ENCODE measurements at regions not wholly inside any gene's neighbourhood (a gene's known extent, or its start where the extent isn't known, plus 50 kb on each side); places are given as distances from the start of the nearest gene placed in this dataset.

DNA sequence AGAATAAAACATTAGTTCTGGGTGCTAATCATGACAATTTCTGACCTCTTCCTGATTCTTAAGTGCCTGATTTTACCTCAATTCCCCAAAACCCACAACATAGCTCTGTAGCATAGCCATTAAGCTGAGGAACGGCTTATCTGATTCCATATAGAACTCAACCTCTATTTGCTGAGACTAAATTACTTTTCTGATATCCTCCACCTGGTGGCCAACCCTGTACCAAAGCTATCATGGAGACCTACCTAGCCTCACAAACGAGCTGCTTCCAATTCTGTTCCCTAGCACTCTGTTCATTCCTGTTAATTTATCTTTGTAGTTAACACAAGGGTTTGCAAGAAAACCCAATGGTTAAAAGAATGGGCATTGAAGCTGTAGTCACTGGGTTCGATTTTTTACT is 245.2 kb downstream of the PLOD2 start:
- TF ChIP-seq EZH2 (IDR thresholded peaks at IDR 0.05; ENCODE audit: borderline replicate concordance, low read depth, low read length, poor library complexity, severe bottlenecking): no peak
- TF ChIP-seq, protein P1, sequence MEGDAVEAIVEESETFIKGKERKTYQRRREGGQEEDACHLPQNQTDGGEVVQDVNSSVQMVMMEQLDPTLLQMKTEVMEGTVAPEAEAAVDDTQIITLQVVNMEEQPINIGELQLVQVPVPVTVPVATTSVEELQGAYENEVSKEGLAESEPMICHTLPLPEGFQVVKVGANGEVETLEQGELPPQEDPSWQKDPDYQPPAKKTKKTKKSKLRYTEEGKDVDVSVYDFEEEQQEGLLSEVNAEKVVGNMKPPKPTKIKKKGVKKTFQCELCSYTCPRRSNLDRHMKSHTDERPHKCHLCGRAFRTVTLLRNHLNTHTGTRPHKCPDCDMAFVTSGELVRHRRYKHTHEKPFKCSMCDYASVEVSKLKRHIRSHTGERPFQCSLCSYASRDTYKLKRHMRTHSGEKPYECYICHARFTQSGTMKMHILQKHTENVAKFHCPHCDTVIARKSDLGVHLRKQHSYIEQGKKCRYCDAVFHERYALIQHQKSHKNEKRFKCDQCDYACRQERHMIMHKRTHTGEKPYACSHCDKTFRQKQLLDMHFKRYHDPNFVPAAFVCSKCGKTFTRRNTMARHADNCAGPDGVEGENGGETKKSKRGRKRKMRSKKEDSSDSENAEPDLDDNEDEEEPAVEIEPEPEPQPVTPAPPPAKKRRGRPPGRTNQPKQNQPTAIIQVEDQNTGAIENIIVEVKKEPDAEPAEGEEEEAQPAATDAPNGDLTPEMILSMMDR (conservative IDR thresholded peaks at IDR 0.05; ENCODE audit: low read depth, low read length): no peak

Data from A673 (cell line).